ENCODE measurements at regions not wholly inside any gene's neighbourhood (a gene's known extent, or its start where the extent isn't known, plus 50 kb on each side); places are given as distances from the start of the nearest gene placed in this dataset.
A peak's percentile ranks its signal among the peaks of the same experiment; 100 is the strongest.

DNA sequence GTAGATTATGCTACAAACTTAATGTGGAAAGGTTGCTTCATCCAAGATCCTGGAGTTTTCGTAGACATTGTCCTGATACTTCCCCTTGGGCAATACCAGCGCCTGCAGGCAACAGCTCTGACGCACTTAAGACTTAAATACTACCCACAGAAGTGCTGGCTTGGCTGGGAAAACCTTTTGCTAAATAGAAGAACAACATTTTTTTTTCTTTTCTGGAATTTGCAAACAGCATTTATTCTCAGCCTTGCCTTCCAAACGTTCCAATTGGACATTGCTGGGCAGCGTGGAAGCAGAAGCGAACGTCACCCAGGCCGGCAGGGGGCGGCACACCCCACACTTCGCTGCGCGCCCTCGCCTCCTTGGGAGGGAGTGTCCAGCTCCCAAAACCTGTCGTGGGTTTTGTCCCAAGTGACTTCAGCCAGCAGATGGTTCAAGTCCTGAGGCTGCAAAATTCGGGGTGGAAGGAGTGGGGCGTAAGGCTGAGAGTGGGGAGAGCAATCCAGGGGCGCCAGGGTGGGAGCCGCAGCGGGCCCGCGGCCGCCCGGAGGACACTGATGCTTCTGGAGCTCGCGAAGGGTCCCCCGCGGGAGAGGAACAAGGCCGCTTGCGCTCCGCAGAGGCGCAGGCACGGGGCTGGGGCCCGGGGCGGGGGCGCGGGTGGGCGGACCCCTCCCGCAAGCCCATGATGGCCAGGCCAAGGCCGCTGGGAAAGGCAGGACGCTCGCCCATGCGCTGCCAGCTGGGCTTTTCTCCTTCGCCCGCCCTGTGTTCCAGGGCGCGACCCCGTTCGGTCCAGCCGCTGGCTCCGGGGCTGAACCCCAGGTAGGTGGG lies 60.8 kb upstream of the MAP3K4 start (continued):
- TF ChIP-seq KLF16 (CRISPR knock-in tag; IDR thresholded peaks at IDR 0.05): peak in 1 of 2 experiments; percentile 54; a peak in 1 of 4 replicates
- no peak for TF ChIP-seq SMAD1 (CRISPR knock-in tag; IDR thresholded peaks at IDR 0.05; ENCODE audit: borderline replicate concordance, low read depth)
- no peak for TF ChIP-seq ZNF3 (CRISPR knock-in tag; IDR thresholded peaks at IDR 0.05)
- TF ChIP-seq, protein P1, sequence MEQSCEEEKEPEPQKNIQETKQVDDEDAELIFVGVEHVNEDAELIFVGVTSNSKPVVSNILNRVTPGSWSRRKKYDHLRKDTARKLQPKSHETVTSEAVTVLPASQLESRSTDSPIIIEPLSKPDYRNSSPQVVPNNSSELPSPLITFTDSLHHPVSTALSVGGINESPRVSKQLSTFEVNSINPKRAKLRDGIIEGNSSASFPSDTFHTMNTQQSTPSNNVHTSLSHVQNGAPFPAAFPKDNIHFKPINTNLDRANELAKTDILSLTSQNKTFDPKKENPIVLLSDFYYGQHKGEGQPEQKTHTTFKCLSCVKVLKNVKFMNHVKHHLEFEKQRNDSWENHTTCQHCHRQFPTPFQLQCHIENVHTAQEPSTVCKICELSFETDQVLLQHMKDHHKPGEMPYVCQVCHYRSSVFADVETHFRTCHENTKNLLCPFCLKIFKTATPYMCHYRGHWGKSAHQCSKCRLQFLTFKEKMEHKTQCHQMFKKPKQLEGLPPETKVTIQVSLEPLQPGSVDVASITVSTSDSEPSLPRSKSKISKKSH (CRISPR knock-in tag; IDR thresholded peaks at IDR 0.05; ENCODE audit: borderline replicate concordance): no peak
- 0 out of 2 replicates have a peak, but pooled peaks have one; percentile 36 for TF ChIP-seq ZNF556 (CRISPR knock-in tag; IDR thresholded peaks at IDR 0.05; ENCODE audit: borderline replicate concordance)
- no peak for TF ChIP-seq NFE2L2 (IDR thresholded peaks at IDR 0.05; ENCODE audit: low read length)
- TF ChIP-seq, protein P2, sequence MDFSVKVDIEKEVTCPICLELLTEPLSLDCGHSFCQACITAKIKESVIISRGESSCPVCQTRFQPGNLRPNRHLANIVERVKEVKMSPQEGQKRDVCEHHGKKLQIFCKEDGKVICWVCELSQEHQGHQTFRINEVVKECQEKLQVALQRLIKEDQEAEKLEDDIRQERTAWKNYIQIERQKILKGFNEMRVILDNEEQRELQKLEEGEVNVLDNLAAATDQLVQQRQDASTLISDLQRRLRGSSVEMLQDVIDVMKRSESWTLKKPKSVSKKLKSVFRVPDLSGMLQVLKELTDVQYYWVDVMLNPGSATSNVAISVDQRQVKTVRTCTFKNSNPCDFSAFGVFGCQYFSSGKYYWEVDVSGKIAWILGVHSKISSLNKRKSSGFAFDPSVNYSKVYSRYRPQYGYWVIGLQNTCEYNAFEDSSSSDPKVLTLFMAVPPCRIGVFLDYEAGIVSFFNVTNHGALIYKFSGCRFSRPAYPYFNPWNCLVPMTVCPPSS (IDR thresholded peaks at IDR 0.05): no peak
- TF ChIP-seq, protein P3, sequence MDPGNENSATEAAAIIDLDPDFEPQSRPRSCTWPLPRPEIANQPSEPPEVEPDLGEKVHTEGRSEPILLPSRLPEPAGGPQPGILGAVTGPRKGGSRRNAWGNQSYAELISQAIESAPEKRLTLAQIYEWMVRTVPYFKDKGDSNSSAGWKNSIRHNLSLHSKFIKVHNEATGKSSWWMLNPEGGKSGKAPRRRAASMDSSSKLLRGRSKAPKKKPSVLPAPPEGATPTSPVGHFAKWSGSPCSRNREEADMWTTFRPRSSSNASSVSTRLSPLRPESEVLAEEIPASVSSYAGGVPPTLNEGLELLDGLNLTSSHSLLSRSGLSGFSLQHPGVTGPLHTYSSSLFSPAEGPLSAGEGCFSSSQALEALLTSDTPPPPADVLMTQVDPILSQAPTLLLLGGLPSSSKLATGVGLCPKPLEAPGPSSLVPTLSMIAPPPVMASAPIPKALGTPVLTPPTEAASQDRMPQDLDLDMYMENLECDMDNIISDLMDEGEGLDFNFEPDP (CRISPR knock-in tag; conservative IDR thresholded peaks at IDR 0.05): no peak
- no peak; the same call in 1 of the 2 replicates for TF ChIP-seq KDM5B (CRISPR knock-in tag; IDR thresholded peaks at IDR 0.05; ENCODE audit: borderline replicate concordance)
- TF ChIP-seq POLR2G (IDR thresholded peaks at IDR 0.05; ENCODE audit: low read depth, low read length): no peak
- TF ChIP-seq HNF4A (CRISPR knock-in tag; IDR thresholded peaks at IDR 0.05): no peak
- TF ChIP-seq ZNF607 (CRISPR knock-in tag; IDR thresholded peaks at IDR 0.05; ENCODE audit: borderline replicate concordance): peak; percentile 40; the same call in 1 of the 2 replicates
- no peak for TF ChIP-seq ZFP41 (CRISPR knock-in tag; IDR thresholded peaks at IDR 0.05; ENCODE audit: borderline replicate concordance)
- TF ChIP-seq, protein P4, sequence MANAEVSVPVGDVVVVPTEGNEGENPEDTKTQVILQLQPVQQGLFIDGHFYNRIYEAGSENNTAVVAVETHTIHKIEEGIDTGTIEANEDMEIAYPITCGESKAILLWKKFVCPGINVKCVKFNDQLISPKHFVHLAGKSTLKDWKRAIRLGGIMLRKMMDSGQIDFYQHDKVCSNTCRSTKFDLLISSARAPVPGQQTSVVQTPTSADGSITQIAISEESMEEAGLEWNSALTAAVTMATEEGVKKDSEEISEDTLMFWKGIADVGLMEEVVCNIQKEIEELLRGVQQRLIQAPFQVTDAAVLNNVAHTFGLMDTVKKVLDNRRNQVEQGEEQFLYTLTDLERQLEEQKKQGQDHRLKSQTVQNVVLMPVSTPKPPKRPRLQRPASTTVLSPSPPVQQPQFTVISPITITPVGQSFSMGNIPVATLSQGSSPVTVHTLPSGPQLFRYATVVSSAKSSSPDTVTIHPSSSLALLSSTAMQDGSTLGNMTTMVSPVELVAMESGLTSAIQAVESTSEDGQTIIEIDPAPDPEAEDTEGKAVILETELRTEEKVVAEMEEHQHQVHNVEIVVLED (CRISPR knock-in tag; IDR thresholded peaks at IDR 0.05; ENCODE audit: borderline replicate concordance): no peak
- TF ChIP-seq ZNF33B (CRISPR knock-in tag; IDR thresholded peaks at IDR 0.05): 0 out of 2 replicates have a peak, but pooled peaks have one; percentile 27
- TF ChIP-seq ZNF839 (CRISPR knock-in tag; IDR thresholded peaks at IDR 0.05; ENCODE audit: borderline replicate concordance): no peak
- no peak for TF ChIP-seq JUN (CRISPR knock-in tag; IDR thresholded peaks at IDR 0.05)
- TF ChIP-seq GLI4 (CRISPR knock-in tag; IDR thresholded peaks at IDR 0.05; ENCODE audit: borderline replicate concordance): no peak
- no peak for TF ChIP-seq ZNF224 (CRISPR knock-in tag; IDR thresholded peaks at IDR 0.05)
- TF ChIP-seq, protein P5, sequence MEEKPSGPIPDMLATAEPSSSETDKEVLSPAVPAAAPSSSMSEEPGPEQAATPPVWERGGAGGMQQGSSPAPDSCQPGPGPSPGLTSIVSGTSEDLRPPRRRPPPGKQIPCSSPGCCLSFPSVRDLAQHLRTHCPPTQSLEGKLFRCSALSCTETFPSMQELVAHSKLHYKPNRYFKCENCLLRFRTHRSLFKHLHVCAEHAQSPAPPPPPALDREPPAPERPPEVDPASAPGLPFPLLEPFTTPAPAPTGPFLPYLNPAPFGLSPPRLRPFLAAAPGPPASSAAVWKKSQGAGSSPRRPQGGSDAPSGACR (CRISPR knock-in tag; IDR thresholded peaks at IDR 0.05): no peak
- no peak for TF ChIP-seq ZNF136 (CRISPR knock-in tag; IDR thresholded peaks at IDR 0.05; ENCODE audit: low read depth)
- no peak for TF ChIP-seq ZNF232 (CRISPR knock-in tag; IDR thresholded peaks at IDR 0.05; ENCODE audit: borderline replicate concordance)
- TF ChIP-seq ZBTB7B (CRISPR knock-in tag; IDR thresholded peaks at IDR 0.05): no peak
- TF ChIP-seq ZNF792 (CRISPR knock-in tag; IDR thresholded peaks at IDR 0.05): 0 out of 2 replicates have a peak, but pooled peaks have one; percentile 34

All from HepG2 (cell line).